ENCODE measurements at regions not wholly inside any gene's neighbourhood (a gene's known extent, or its start where the extent isn't known, plus 50 kb on each side); places are given as distances from the start of the nearest gene placed in this dataset.

DNA sequence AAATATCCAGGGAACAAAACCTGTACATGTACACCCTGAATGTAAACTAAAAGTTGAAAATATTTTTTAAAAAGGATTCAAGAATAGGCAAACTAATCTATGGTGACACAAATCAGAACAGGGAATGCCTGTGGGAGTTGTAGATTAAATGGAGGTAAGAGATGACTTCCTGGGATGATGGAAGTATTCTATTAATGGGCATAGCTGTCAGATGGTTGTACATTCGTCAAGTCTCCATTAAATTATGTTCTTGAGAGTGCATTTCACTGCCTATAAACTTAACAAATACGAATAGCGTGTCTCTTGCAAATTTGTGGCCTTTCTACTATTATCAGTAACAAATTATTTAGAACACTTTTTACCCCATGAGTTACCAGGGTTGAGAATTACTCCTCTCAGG lies 207.0 kb downstream of the HNMT start:
- DNase-seq (ENCODE audit: low spot score): no peak
- TF ChIP-seq, protein P1, sequence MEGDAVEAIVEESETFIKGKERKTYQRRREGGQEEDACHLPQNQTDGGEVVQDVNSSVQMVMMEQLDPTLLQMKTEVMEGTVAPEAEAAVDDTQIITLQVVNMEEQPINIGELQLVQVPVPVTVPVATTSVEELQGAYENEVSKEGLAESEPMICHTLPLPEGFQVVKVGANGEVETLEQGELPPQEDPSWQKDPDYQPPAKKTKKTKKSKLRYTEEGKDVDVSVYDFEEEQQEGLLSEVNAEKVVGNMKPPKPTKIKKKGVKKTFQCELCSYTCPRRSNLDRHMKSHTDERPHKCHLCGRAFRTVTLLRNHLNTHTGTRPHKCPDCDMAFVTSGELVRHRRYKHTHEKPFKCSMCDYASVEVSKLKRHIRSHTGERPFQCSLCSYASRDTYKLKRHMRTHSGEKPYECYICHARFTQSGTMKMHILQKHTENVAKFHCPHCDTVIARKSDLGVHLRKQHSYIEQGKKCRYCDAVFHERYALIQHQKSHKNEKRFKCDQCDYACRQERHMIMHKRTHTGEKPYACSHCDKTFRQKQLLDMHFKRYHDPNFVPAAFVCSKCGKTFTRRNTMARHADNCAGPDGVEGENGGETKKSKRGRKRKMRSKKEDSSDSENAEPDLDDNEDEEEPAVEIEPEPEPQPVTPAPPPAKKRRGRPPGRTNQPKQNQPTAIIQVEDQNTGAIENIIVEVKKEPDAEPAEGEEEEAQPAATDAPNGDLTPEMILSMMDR (IDR thresholded peaks at IDR 0.05): no peak
- Histone ChIP-seq H3K4me1 (no peaks in the 10 kb centered on the region), H3K9me3 (no peaks in the 10 kb centered on the region), H3K4me3 (no peak overlapping the region), H3K36me3 (no peaks in the 10 kb centered on the region), H3K27me3 (no peaks in the 10 kb centered on the region), H3K27ac (no peak overlapping the region)

DNA sequence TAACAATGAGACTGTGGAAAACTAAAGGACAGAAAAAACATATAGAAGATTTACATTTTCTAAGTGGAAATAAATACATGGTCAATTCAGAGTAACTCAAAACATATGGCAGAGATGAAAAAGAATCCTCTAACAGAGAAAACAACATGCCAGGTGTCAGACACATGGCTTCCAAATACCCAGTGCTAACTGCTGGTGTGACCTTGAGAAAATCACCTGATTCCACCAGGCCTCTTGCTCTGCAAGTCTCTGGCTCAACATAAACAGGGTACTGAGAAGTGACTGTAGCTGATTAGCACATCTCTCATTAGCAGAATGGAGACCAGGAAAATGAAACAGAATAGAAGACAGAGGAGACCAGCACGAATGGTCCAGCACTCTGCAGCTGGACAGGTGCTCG lies 210.8 kb downstream of the HNMT start:
- Histone ChIP-seq H3K27ac (no peak overlapping the region), H3K4me1 (no peaks in the 10 kb centered on the region), H3K27me3 (no peaks in the 10 kb centered on the region), H3K4me3 (no peak overlapping the region), H3K9me3 (no peaks in the 10 kb centered on the region), H3K36me3 (no peaks in the 10 kb centered on the region)
- no peak for DNase-seq (ENCODE audit: low spot score)
- TF ChIP-seq, protein P1 (IDR thresholded peaks at IDR 0.05): no peak

DNA sequence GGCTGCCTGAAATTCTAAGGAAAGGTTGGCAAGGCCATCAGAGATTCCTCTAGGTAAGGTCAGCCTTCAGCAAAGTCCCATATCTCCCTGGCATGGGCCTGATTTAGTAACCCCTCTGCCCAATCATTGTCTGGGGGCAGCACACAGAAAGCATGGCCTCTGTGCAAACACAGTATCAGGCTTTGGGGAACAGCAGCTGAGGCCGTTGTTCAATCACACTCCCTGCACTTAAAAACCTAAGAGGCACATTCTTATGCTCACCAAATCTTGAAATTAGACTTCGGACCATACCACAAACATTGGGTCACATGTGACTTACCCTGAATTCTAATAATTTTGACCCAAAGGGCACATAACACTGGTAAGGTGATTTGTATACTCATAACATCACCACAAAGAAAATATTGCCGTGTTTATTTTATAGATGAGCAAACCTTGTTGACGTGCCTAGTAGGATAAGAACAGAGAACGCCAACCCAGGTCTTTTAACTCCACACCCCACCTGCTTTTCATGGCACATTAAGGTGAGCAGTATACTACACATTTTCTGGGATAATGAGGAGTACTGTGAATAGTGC lies 212.7 kb downstream of the HNMT start:
- TF ChIP-seq, protein P1 (IDR thresholded peaks at IDR 0.05): no peak
- H3K27ac ChIP-seq: no peak overlapping the region
- DNase-seq (ENCODE audit: low spot score): no peak

DNA sequence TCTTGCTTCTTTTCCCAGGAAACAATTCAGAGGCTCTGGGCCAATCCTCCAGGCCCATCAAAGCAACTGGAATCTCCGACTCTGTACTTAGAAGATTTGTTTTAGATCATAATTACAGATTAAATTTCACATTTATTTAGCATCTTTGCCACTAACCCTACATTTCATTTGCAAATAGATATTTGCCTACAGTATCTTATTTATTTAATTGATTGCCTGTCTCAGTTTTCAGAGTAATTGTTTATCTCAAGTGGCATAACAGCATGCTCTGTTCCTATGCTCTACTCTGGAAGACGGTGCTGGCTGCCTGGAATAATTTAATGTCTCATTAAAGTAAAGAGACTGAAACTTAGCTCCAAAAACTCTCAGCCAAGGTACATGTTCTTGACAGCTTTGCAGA lies 213.4 kb downstream of the HNMT start:
- TF ChIP-seq, protein P1 (IDR thresholded peaks at IDR 0.05): no peak
- Histone ChIP-seq H3K9me3 (no peaks in the 10 kb centered on the region), H3K27me3 (no peaks in the 10 kb centered on the region), H3K4me3 (no peak overlapping the region), H3K27ac (no peak overlapping the region), H3K4me1 (peaks cover 0 to under 1% of the 10 kb centered on the region in 2 donors), H3K36me3 (no peaks in the 10 kb centered on the region)
- no peak for DNase-seq (ENCODE audit: low spot score)

More for the DNA sequence above, 212.7 kb downstream of the HNMT start:
- Histone ChIP-seq H3K4me3 (no peak overlapping the region), H3K9me3 (no peaks in the 10 kb centered on the region), H3K27me3 (no peaks in the 10 kb centered on the region), H3K36me3 (no peaks in the 10 kb centered on the region), H3K4me1 (no peaks in the 10 kb centered on the region)

DNA sequence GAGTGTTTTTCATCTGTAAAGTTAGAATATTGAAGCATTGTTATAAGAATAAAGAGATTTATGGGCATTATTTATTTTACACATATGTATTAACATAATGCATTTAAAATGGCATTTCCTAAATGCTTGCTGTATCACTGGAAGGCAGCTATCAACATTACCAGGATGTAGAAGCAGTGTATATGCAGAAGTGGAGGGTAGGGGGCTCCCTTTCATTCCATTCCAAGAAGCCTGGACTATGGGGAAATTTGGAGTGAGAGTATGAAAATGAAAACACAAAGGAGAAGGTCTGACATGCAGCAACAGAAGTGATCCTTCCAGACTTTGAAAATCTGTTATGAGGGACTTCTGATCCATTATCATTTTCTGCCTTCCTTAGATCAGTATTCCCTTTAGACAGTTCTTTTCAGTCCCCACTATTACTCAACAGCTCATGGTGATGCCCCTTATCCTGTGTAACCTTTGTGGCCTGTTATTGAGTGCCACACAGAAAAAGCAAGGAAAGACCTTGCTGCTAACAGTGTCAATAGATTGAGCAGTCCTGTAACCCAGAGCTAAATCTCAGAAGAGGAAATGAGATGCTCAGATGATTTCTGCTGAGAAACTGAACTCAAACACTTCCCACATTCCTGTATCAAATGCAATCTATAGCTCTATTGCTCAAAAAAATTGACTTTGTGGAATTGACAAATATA lies 216.6 kb downstream of the HNMT start:
- TF ChIP-seq, protein P1 (IDR thresholded peaks at IDR 0.05): no peak
- H3K4me1 ChIP-seq: peaks cover 0 to 6% of the 10 kb centered on the region in 2 donors
- no peaks in the 10 kb centered on the region for H3K36me3 ChIP-seq
- no peak for DNase-seq (ENCODE audit: low spot score)
- no peaks in the 10 kb centered on the region for H3K9me3 ChIP-seq
- no peak overlapping the region for H3K4me3 ChIP-seq
- H3K27ac ChIP-seq: no peak overlapping the region
- H3K27me3 ChIP-seq: no peaks in the 10 kb centered on the region
